ENCODE measurements at regions not wholly inside any gene's neighbourhood (a gene's known extent, or its start where the extent isn't known, plus 50 kb on each side); places are given as distances from the start of the nearest gene placed in this dataset.

DNA sequence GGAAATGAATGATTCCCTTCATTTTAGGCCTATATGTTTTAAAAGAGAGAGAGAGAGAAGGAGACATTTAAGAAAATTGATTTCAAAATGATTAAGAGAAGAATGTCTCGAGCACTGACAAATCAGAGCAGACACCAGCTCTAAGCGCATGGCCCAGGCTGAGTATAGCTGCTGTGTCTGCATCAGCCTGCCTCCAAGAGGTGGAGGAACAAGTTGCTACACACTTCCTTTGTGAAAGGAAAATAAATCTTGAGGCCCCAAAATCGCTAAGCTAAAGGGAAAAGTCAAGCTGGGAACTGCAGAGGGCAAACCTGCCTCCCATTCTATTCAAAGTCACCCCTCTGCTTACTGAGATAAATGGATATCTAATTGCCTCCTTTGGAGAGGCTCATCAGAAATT is 728.7 kb upstream of the TMEM132C start:
- TF ChIP-seq EZH2 (IDR thresholded peaks at IDR 0.05; ENCODE audit: borderline replicate concordance, low read length), result no peak
- TF ChIP-seq, protein P1, sequence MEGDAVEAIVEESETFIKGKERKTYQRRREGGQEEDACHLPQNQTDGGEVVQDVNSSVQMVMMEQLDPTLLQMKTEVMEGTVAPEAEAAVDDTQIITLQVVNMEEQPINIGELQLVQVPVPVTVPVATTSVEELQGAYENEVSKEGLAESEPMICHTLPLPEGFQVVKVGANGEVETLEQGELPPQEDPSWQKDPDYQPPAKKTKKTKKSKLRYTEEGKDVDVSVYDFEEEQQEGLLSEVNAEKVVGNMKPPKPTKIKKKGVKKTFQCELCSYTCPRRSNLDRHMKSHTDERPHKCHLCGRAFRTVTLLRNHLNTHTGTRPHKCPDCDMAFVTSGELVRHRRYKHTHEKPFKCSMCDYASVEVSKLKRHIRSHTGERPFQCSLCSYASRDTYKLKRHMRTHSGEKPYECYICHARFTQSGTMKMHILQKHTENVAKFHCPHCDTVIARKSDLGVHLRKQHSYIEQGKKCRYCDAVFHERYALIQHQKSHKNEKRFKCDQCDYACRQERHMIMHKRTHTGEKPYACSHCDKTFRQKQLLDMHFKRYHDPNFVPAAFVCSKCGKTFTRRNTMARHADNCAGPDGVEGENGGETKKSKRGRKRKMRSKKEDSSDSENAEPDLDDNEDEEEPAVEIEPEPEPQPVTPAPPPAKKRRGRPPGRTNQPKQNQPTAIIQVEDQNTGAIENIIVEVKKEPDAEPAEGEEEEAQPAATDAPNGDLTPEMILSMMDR (IDR thresholded peaks at IDR 0.05; ENCODE audit: low read length), result no peak
- Histone ChIP-seq H3K9me2 (ENCODE audit: low read depth, low read length) (no peaks in the 10 kb centered on the region), H2AFZ (ENCODE audit: low read length) (no peak overlapping the region), H3K27ac (ENCODE audit: low read depth, low read length, poor library complexity, severe bottlenecking) (no peak overlapping the region), H3K4me1 (ENCODE audit: insufficient read depth, low read length, severe bottlenecking) (no peaks in the 10 kb centered on the region), H3K9ac (ENCODE audit: low read length) (no peak overlapping the region), H3F3A (ENCODE audit: insufficient read depth, low read length) (no peaks in the 10 kb centered on the region), H3K4me3 (ENCODE audit: low read depth, low read length, poor library complexity, severe bottlenecking) (no peak overlapping the region), H3K4me2 (ENCODE audit: low read length) (no peak overlapping the region), H3K9me3 (ENCODE audit: low read length) (no peaks in the 10 kb centered on the region), H3K36me3 (ENCODE audit: insufficient read depth, low read length) (no peaks in the 10 kb centered on the region), H3K79me2 (ENCODE audit: insufficient read depth, low read length) (no peaks in the 10 kb centered on the region), H3K27me3 (ENCODE audit: insufficient read depth, low read length) (no peaks in the 10 kb centered on the region), H4K20me1 (ENCODE audit: insufficient read depth, low read length) (no peaks in the 10 kb centered on the region)

- Histone ChIP-seq H4K20me1 (ENCODE audit: insufficient read depth, low read length) (no peaks in the 10 kb centered on the region), H3K9ac (ENCODE audit: low read length) (no peak overlapping the region), H3F3A (ENCODE audit: insufficient read depth, low read length) (no peaks in the 10 kb centered on the region), H2AFZ (ENCODE audit: low read length) (no peak overlapping the region), H3K27me3 (ENCODE audit: insufficient read depth, low read length) (no peaks in the 10 kb centered on the region), H3K4me1 (ENCODE audit: insufficient read depth, low read length, severe bottlenecking) (no peaks in the 10 kb centered on the region), H3K9me2 (ENCODE audit: low read depth, low read length) (no peaks in the 10 kb centered on the region), H3K27ac (ENCODE audit: low read depth, low read length, poor library complexity, severe bottlenecking) (no peak overlapping the region), H3K79me2 (ENCODE audit: insufficient read depth, low read length) (no peaks in the 10 kb centered on the region), H3K9me3 (ENCODE audit: low read length) (no peaks in the 10 kb centered on the region), H3K4me3 (ENCODE audit: low read depth, low read length, poor library complexity, severe bottlenecking) (no peak overlapping the region), H3K4me2 (ENCODE audit: low read length) (no peak overlapping the region), H3K36me3 (ENCODE audit: insufficient read depth, low read length) (no peaks in the 10 kb centered on the region)
- TF ChIP-seq, protein P1 (IDR thresholded peaks at IDR 0.05; ENCODE audit: low read length), result no peak
- no peak for TF ChIP-seq EZH2 (IDR thresholded peaks at IDR 0.05; ENCODE audit: borderline replicate concordance, low read length)
Observed at GRCh38 chr12:127539226-127539858, 727.6 kb upstream of the TMEM132C start.

- TF ChIP-seq, protein P1 (IDR thresholded peaks at IDR 0.05; ENCODE audit: low read length), result no peak
- TF ChIP-seq EZH2 (IDR thresholded peaks at IDR 0.05; ENCODE audit: borderline replicate concordance, low read length), result no peak
- Histone ChIP-seq H3K27ac (ENCODE audit: low read depth, low read length, poor library complexity, severe bottlenecking) (no peak overlapping the region), H3K9me2 (ENCODE audit: low read depth, low read length) (no peaks in the 10 kb centered on the region), H3K9ac (ENCODE audit: low read length) (no peak overlapping the region), H3F3A (ENCODE audit: insufficient read depth, low read length) (no peaks in the 10 kb centered on the region), H3K36me3 (ENCODE audit: insufficient read depth, low read length) (no peaks in the 10 kb centered on the region), H3K79me2 (ENCODE audit: insufficient read depth, low read length) (no peaks in the 10 kb centered on the region), H3K9me3 (ENCODE audit: low read length) (no peaks in the 10 kb centered on the region), H3K27me3 (ENCODE audit: insufficient read depth, low read length) (no peaks in the 10 kb centered on the region), H4K20me1 (ENCODE audit: insufficient read depth, low read length) (no peaks in the 10 kb centered on the region), H3K4me1 (ENCODE audit: insufficient read depth, low read length, severe bottlenecking) (no peaks in the 10 kb centered on the region), H3K4me3 (ENCODE audit: low read depth, low read length, poor library complexity, severe bottlenecking) (no peak overlapping the region), H3K4me2 (ENCODE audit: low read length) (no peak overlapping the region), H2AFZ (ENCODE audit: low read length) (no peak overlapping the region)
Observed at GRCh38 chr12:127542391-127542790, 724.6 kb upstream of the TMEM132C start.
